ENCODE measurements at regions not wholly inside any gene's neighbourhood (a gene's known extent, or its start where the extent isn't known, plus 50 kb on each side); places are given as distances from the start of the nearest gene placed in this dataset.

- TF ChIP-seq, protein P1, sequence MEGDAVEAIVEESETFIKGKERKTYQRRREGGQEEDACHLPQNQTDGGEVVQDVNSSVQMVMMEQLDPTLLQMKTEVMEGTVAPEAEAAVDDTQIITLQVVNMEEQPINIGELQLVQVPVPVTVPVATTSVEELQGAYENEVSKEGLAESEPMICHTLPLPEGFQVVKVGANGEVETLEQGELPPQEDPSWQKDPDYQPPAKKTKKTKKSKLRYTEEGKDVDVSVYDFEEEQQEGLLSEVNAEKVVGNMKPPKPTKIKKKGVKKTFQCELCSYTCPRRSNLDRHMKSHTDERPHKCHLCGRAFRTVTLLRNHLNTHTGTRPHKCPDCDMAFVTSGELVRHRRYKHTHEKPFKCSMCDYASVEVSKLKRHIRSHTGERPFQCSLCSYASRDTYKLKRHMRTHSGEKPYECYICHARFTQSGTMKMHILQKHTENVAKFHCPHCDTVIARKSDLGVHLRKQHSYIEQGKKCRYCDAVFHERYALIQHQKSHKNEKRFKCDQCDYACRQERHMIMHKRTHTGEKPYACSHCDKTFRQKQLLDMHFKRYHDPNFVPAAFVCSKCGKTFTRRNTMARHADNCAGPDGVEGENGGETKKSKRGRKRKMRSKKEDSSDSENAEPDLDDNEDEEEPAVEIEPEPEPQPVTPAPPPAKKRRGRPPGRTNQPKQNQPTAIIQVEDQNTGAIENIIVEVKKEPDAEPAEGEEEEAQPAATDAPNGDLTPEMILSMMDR (IDR thresholded peaks at IDR 0.05; ENCODE audit: insufficient read depth, low read depth, low read length, missing control alignments): no peak
- no peak for DNase-seq (ENCODE audit: low read depth)
- H3K4me3 ChIP-seq (ENCODE audit: low read depth, low read length): no peak overlapping the region
Observed at GRCh38 chr18:67654101-67654500, 137.6 kb upstream of the DSEL start.

DNA sequence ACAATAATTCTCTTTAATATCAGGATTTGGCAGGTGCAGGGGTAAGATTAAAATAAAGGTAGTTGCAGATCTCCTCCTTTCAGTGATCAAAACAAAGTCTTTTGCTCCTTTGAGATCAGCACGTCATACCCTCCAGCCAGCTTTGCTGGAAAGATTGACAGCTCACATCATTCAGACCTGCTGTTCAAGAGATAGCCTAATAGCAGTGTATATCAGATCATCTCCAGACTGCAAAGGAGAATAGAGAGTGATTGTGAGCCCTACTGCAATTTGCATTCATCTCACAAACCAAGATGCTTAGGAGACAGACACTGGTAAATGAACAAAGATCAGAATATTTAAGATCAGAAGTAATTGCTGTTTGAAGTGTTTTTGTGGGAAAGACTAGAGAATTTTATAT is 135.8 kb upstream of the DSEL start:
- no peak overlapping the region for H3K4me3 ChIP-seq (ENCODE audit: low read depth, low read length)
- TF ChIP-seq, protein P1 (IDR thresholded peaks at IDR 0.05; ENCODE audit: insufficient read depth, low read depth, low read length, missing control alignments): no peak
- no peak for DNase-seq (ENCODE audit: low read depth)

- TF ChIP-seq, protein P1 (IDR thresholded peaks at IDR 0.05; ENCODE audit: insufficient read depth, low read depth, low read length, missing control alignments): no peak
- no peak overlapping the region for H3K4me3 ChIP-seq (ENCODE audit: low read depth, low read length)
- no peak for DNase-seq (ENCODE audit: low read depth)
Observed at GRCh38 chr18:67651438-67651837, 134.9 kb upstream of the DSEL start.

- no peak overlapping the region for H3K4me3 ChIP-seq (ENCODE audit: low read depth, low read length)
- TF ChIP-seq, protein P1 (IDR thresholded peaks at IDR 0.05; ENCODE audit: insufficient read depth, low read depth, low read length, missing control alignments): no peak
- DNase-seq (ENCODE audit: low read depth): no peak
Observed at GRCh38 chr18:67650686-67651385, 134.3 kb upstream of the DSEL start.

DNA sequence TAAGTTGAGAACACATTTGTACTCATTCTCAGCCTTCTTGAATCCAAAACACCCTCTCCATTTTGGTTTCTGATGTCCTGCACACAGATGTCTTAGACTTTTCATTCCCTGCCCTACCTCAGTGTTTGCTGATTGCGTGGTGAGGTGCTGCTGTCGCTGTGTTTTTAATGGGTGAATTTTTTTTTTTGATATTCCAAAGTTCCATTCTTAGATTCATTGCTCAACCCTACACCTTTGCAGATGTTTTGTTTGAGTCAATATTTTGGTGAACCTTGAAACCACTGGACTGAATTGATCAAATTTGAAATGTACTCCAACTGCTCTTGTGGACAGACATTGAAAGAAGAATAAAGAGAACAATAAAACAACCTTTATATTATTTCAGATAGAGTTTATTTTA is 130.4 kb upstream of the DSEL start:
- no peak for DNase-seq (ENCODE audit: low read depth)
- TF ChIP-seq, protein P1 (IDR thresholded peaks at IDR 0.05; ENCODE audit: insufficient read depth, low read depth, low read length, missing control alignments): no peak
- H3K4me3 ChIP-seq (ENCODE audit: low read depth, low read length): no peak overlapping the region

DNA sequence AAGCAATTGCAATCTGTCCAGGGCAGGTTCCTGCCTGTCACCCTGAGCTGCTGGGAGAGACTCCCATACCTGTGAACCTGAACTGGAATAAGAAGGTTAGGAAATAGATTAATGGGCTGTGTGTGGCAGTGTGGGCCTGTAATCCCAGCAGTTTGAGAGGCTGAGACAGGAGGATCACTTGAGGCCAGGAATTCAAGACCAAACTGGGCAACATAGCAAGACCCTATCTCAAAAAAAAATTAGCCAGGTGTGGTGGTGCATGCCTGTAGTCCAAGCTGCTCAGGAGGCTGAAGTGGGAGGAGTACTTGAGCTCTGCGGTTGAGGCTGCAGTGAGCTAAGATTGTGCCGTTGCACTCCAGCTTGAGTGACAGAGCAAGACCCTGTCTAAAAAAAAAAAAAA is 127.7 kb upstream of the DSEL start:
- no peak for DNase-seq (ENCODE audit: low read depth)
- TF ChIP-seq, protein P1 (IDR thresholded peaks at IDR 0.05; ENCODE audit: insufficient read depth, low read depth, low read length, missing control alignments): no peak
- no peak overlapping the region for H3K4me3 ChIP-seq (ENCODE audit: low read depth, low read length)

- DNase-seq (ENCODE audit: low read depth): no peak
- H3K4me3 ChIP-seq (ENCODE audit: low read depth, low read length): no peak overlapping the region
- TF ChIP-seq, protein P1 (IDR thresholded peaks at IDR 0.05; ENCODE audit: insufficient read depth, low read depth, low read length, missing control alignments): no peak
Observed at GRCh38 chr18:67639872-67640271, 123.4 kb upstream of the DSEL start.
